ENCODE measurements at regions not wholly inside any gene's neighbourhood (a gene's known extent, or its start where the extent isn't known, plus 50 kb on each side); places are given as distances from the start of the nearest gene placed in this dataset.

DNA sequence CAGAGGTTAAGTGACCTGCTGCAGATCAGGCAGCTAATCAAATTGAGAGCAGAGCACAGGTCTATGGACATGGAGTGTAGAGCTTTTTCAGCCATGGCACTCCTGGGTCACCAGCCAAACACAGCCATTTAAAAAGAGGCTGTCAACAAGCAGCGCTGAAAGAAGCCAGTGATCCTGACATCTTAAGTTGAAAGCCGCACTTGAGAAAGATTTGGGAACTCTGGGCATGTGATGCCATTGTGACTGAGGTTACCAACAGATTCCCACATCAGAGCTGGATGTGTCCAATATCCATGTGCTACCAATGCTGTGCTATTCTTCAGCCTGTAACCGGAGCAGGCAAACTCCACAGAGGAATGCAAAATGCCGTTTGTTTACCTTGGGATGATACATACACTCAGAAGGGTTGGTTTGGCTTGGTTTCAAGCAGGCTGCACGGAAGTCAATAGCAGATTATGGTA lies 56.2 kb upstream of the ABLIM1 start:
- TF ChIP-seq, protein P1, sequence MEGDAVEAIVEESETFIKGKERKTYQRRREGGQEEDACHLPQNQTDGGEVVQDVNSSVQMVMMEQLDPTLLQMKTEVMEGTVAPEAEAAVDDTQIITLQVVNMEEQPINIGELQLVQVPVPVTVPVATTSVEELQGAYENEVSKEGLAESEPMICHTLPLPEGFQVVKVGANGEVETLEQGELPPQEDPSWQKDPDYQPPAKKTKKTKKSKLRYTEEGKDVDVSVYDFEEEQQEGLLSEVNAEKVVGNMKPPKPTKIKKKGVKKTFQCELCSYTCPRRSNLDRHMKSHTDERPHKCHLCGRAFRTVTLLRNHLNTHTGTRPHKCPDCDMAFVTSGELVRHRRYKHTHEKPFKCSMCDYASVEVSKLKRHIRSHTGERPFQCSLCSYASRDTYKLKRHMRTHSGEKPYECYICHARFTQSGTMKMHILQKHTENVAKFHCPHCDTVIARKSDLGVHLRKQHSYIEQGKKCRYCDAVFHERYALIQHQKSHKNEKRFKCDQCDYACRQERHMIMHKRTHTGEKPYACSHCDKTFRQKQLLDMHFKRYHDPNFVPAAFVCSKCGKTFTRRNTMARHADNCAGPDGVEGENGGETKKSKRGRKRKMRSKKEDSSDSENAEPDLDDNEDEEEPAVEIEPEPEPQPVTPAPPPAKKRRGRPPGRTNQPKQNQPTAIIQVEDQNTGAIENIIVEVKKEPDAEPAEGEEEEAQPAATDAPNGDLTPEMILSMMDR (conservative IDR thresholded peaks at IDR 0.05; ENCODE audit: low read depth, low read length): no peak
- TF ChIP-seq RCOR1 (IDR thresholded peaks at IDR 0.05; ENCODE audit: insufficient replicate concordance, low read length): no peak
- TF ChIP-seq POLR2A (IDR thresholded peaks at IDR 0.05; ENCODE audit: low read depth, low read length): no peak
- TF ChIP-seq RAD21 (IDR thresholded peaks at IDR 0.05; ENCODE audit: low read length): no peak
- no peak for TF ChIP-seq RFX5 (IDR thresholded peaks at IDR 0.05; ENCODE audit: low read depth, low read length)
